ENCODE measurements at regions not wholly inside any gene's neighbourhood (a gene's known extent, or its start where the extent isn't known, plus 50 kb on each side); places are given as distances from the start of the nearest gene placed in this dataset.

GRCh38 chr1:58123051-58123450, 423.5 kb downstream of the OMA1 start:
- no peaks in the 10 kb centered on the region for H3K36me3 ChIP-seq (ENCODE audit: control insufficient read depth, insufficient read depth, low read length)
- no peaks in the 10 kb centered on the region for H3K9me3 ChIP-seq (ENCODE audit: control insufficient read depth, insufficient read depth, low read depth, low read length)
- no peaks in the 10 kb centered on the region for H3K27me3 ChIP-seq (ENCODE audit: control insufficient read depth, insufficient read depth, low read length)
- no peak overlapping the region for H3K27ac ChIP-seq (ENCODE audit: insufficient read depth, low read length)
- no peak for DNase-seq (ENCODE audit: low read depth in 2 of 2)
- no peak overlapping the region for H3K9ac ChIP-seq (ENCODE audit: insufficient read depth, low read length)
- no peak overlapping the region for H2AFZ ChIP-seq (ENCODE audit: low read length)
- H4K20me1 ChIP-seq (ENCODE audit: control insufficient read depth, extremely low read depth, insufficient read depth, low read length): no peaks in the 10 kb centered on the region
- no peak overlapping the region for H3K4me2 ChIP-seq (ENCODE audit: extremely low read depth, insufficient read depth, low read length)
- H3K4me3 ChIP-seq (replicated peaks in 1 of 4; ENCODE audit: control extremely low read depth in 1 of 4, insufficient read depth in 1 of 4, low read depth in 3 of 4, low read length in 4 of 4): no peak overlapping the region
- no peak for TF ChIP-seq CTCF (conservative IDR thresholded peaks at IDR 0.05 in 1 of 2, IDR thresholded peaks at IDR 0.05 in 1 of 2; ENCODE audit: low read depth in 1 of 2, low read length in 2 of 2)
- TF ChIP-seq EZH2 (IDR thresholded peaks at IDR 0.05; ENCODE audit: low read length, missing control alignments): no peak
- H3K4me1 ChIP-seq (ENCODE audit: control insufficient read depth, extremely low read depth, insufficient read depth, low read length): no peaks in the 10 kb centered on the region
- H3K79me2 ChIP-seq (ENCODE audit: control insufficient read depth, insufficient read depth, low read length): no peaks in the 10 kb centered on the region

GRCh38 chr1:58119971-58120370, 426.6 kb downstream of the OMA1 start:
- Histone ChIP-seq H3K4me1 (ENCODE audit: control insufficient read depth, extremely low read depth, insufficient read depth, low read length) (no peaks in the 10 kb centered on the region), H3K27ac (ENCODE audit: insufficient read depth, low read length) (no peak overlapping the region), H3K9ac (ENCODE audit: insufficient read depth, low read length) (no peak overlapping the region), H3K4me2 (ENCODE audit: extremely low read depth, insufficient read depth, low read length) (no peak overlapping the region), H4K20me1 (ENCODE audit: control insufficient read depth, extremely low read depth, insufficient read depth, low read length) (no peaks in the 10 kb centered on the region), H3K79me2 (ENCODE audit: control insufficient read depth, insufficient read depth, low read length) (no peaks in the 10 kb centered on the region), H3K27me3 (ENCODE audit: control insufficient read depth, insufficient read depth, low read length) (no peaks in the 10 kb centered on the region), H3K9me3 (ENCODE audit: control insufficient read depth, insufficient read depth, low read depth, low read length) (no peaks in the 10 kb centered on the region), H3K4me3 (replicated peaks in 1 of 4; ENCODE audit: control extremely low read depth in 1 of 4, insufficient read depth in 1 of 4, low read depth in 3 of 4, low read length in 4 of 4) (no peak overlapping the region), H2AFZ (ENCODE audit: low read length) (no peak overlapping the region), H3K36me3 (ENCODE audit: control insufficient read depth, insufficient read depth, low read length) (no peaks in the 10 kb centered on the region)
- DNase-seq (ENCODE audit: low read depth in 2 of 2): no peak
- TF ChIP-seq EZH2 (IDR thresholded peaks at IDR 0.05; ENCODE audit: low read length, missing control alignments): no peak
- no peak for TF ChIP-seq CTCF (conservative IDR thresholded peaks at IDR 0.05 in 1 of 2, IDR thresholded peaks at IDR 0.05 in 1 of 2; ENCODE audit: low read depth in 1 of 2, low read length in 2 of 2)

- Histone ChIP-seq H3K27me3 (ENCODE audit: control insufficient read depth, insufficient read depth, low read length) (no peaks in the 10 kb centered on the region), H4K20me1 (ENCODE audit: control insufficient read depth, extremely low read depth, insufficient read depth, low read length) (no peaks in the 10 kb centered on the region), H3K4me1 (ENCODE audit: control insufficient read depth, extremely low read depth, insufficient read depth, low read length) (no peaks in the 10 kb centered on the region), H3K27ac (ENCODE audit: insufficient read depth, low read length) (no peak overlapping the region), H3K79me2 (ENCODE audit: control insufficient read depth, insufficient read depth, low read length) (no peaks in the 10 kb centered on the region), H3K9me3 (ENCODE audit: control insufficient read depth, insufficient read depth, low read depth, low read length) (no peaks in the 10 kb centered on the region), H2AFZ (ENCODE audit: low read length) (no peak overlapping the region), H3K4me3 (replicated peaks in 1 of 4; ENCODE audit: control extremely low read depth in 1 of 4, insufficient read depth in 1 of 4, low read depth in 3 of 4, low read length in 4 of 4) (no peak overlapping the region), H3K9ac (ENCODE audit: insufficient read depth, low read length) (no peak overlapping the region), H3K36me3 (ENCODE audit: control insufficient read depth, insufficient read depth, low read length) (no peaks in the 10 kb centered on the region), H3K4me2 (ENCODE audit: extremely low read depth, insufficient read depth, low read length) (no peak overlapping the region)
- no peak for DNase-seq (ENCODE audit: low read depth in 2 of 2)
- TF ChIP-seq EZH2 (IDR thresholded peaks at IDR 0.05; ENCODE audit: low read length, missing control alignments): no peak
- no peak for TF ChIP-seq CTCF (conservative IDR thresholded peaks at IDR 0.05 in 1 of 2, IDR thresholded peaks at IDR 0.05 in 1 of 2; ENCODE audit: low read depth in 1 of 2, low read length in 2 of 2)
Observed at GRCh38 chr1:58116284-58116683, 430.2 kb downstream of the OMA1 start.
